GM12891 (cell line): ENCODE measurements at regions not wholly inside any gene's neighbourhood (a gene's known extent, or its start where the extent isn't known, plus 50 kb on each side); places are given as distances from the start of the nearest gene placed in this dataset.

Experiments
- DNase-seq: peaks from one replicate; pipeline ENCODE4 v3.0.0; 2011; ENCODE audit warnings: low spot score; ENCODE audit not compliant: insufficient read length
- FAIRE-seq: peaks from 2 replicates; lab custom pipeline; 2011; peaks lifted over from hg19 to GRCh38; lab: Jason Lieb, UNC
- PAX5 ChIP-seq: IDR thresholded peaks from 2 replicates; pipeline ENCODE4 v1.6.1; 2011; ENCODE audit warnings: low read length, moderate library complexity, mild to moderate bottlenecking; ENCODE audit not compliant: insufficient read depth, severe bottlenecking
- POLR2A ChIP-seq: IDR thresholded peaks from 2 replicates; pipeline ENCODE4 v1.6.1; 2011; ENCODE audit warnings: low read depth, low read length, control low read depth
- POLR2AphosphoS5 ChIP-seq: IDR thresholded peaks from 2 replicates; pipeline ENCODE4 v1.6.1; 2011; ENCODE audit warnings: low read depth, low read length, control low read depth
- POU2F2 ChIP-seq: IDR thresholded peaks from 2 replicates; pipeline ENCODE4 v1.6.1; 2011; ENCODE audit warnings: low read depth, mild to moderate bottlenecking, control low read depth, low read length, moderate library complexity
- SPI1 ChIP-seq: IDR thresholded peaks from 2 replicates; pipeline ENCODE4 v1.6.1; 2011; ENCODE audit warnings: low read depth, low read length, control low read depth
- TAF1 ChIP-seq: IDR thresholded peaks from 2 replicates; pipeline ENCODE4 v1.6.1; 2011; ENCODE audit warnings: low read depth, low read length, control low read depth

GRCh38 chr14:47821135-47821534 is 145.7 kb upstream of the MDGA2 start:
- no peak for TF ChIP-seq PAX5
- no peak for TF ChIP-seq POU2F2
- no peak for TF ChIP-seq POLR2A
- no peak for TF ChIP-seq POLR2AphosphoS5
- no peak for TF ChIP-seq SPI1
- no peak for TF ChIP-seq TAF1
- FAIRE-seq, result no peak
- no peak for DNase-seq

DNA sequence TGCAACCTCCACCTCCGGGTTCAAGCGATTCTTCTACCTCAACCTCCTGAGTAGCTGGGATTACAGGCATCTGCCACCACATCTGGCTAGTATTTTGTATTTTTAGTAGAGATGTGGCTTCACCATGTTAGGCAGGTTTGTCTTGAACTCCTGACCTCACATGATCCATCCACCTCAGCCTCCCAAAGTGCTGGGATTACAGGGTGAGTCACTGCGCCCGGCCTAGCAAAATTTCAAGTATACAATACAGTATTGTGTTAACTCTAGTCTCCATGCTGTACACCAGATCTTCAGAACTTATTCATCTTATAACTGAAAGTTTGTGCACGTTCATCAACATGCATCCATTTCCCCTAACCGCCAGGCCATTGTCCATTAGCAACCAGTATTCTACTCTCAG is 115.1 kb upstream of the MDGA2 start:
- FAIRE-seq (no peak), DNase-seq (no peak)
- TF ChIP-seq TAF1 (no peak), PAX5 (no peak)

GRCh38 chr14:47785058-47785457 is 109.7 kb upstream of the MDGA2 start:
- FAIRE-seq (no peak), DNase-seq (no peak)
- TF ChIP-seq SPI1 (no peak), POLR2A (no peak), POLR2AphosphoS5 (no peak), POU2F2 (no peak), TAF1 (no peak), PAX5 (no peak)

- FAIRE-seq, result no peak
- DNase-seq, result no peak
- no peak for TF ChIP-seq POLR2A
- no peak for TF ChIP-seq POLR2AphosphoS5
- no peak for TF ChIP-seq PAX5
- no peak for TF ChIP-seq TAF1
- TF ChIP-seq SPI1, result no peak
- TF ChIP-seq POU2F2, result no peak
Observed at GRCh38 chr14:47778631-47779030, 103.2 kb upstream of the MDGA2 start.

- no peak for TF ChIP-seq TAF1
- no peak for TF ChIP-seq POLR2A
- no peak for TF ChIP-seq POU2F2
- no peak for TF ChIP-seq SPI1
- TF ChIP-seq POLR2AphosphoS5, result no peak
- no peak for TF ChIP-seq PAX5
- no peak for DNase-seq
- no peak for FAIRE-seq
Observed at GRCh38 chr14:47772652-47773051, 97.2 kb upstream of the MDGA2 start.

DNA sequence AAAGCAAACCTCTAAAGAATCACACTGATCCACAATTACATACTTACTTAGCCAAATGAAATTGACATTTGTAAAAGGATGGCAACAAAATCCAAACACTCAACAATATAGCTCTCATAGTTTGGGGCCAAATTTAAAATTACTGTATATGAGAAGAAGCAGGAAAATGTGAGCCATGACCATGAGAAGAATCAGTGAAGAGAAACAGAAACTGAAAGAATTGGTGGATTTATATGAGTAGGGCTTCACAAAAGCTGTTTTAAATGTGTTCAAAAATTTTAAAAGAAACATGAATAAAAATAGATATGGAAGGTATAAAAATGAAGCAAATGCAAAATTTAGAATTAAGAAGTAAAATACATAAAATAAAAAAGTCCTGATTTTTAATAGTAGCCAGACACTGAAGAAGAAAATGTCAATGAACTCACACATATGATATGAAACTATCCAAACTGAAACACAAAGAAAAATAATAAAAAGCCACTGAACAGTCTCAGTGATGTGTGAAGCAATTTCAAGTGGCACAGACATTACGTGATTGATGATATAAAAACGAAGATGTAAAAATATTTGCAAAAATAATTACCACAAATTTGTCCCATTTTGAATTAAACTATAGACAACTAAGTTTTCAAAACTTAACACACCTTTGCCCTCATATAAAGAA is 87.9 kb upstream of the MDGA2 start:
- no peak for FAIRE-seq
- TF ChIP-seq POU2F2, result no peak
- no peak for TF ChIP-seq SPI1
- TF ChIP-seq POLR2AphosphoS5, result no peak
- no peak for TF ChIP-seq PAX5
- no peak for TF ChIP-seq POLR2A
- TF ChIP-seq TAF1, result no peak

GRCh38 chr14:47746986-47747385 is 71.6 kb upstream of the MDGA2 start:
- TF ChIP-seq POLR2AphosphoS5 (no peak), TAF1 (no peak), POU2F2 (no peak), SPI1 (no peak), PAX5 (no peak), POLR2A (no peak)
- DNase-seq (no peak), FAIRE-seq (no peak)

More for the DNA sequence above, 87.9 kb upstream of the MDGA2 start:
- no peak for DNase-seq

DNA sequence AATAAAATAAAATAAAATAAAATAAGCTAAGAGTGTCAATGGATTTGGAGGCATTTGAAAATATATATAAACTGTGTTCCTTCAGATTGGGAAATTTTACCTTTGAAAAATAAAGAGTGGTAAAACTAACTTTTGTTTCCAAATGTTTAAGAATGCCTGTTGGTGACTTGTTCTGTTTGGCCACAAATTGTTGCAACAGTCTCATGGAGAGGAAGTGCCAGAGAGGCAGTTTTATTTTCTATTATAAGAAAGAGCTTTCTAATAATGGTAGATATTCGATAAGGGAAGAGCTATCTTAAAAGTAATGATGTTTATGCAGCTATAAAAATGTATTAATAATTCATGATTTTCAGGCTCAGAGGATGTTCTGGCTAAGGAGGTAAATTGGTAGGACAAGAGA is 68.8 kb upstream of the MDGA2 start:
- DNase-seq (no peak), FAIRE-seq (no peak)
- no peak for TF ChIP-seq POLR2AphosphoS5
- no peak for TF ChIP-seq SPI1
- no peak for TF ChIP-seq PAX5
- TF ChIP-seq POU2F2, result no peak
- TF ChIP-seq POLR2A, result no peak
- no peak for TF ChIP-seq TAF1

- TF ChIP-seq POLR2A, result no peak
- no peak for TF ChIP-seq SPI1
- TF ChIP-seq TAF1, result no peak
- no peak for TF ChIP-seq POU2F2
- no peak for TF ChIP-seq PAX5
- no peak for TF ChIP-seq POLR2AphosphoS5
- FAIRE-seq (no peak), DNase-seq (no peak)
Observed at GRCh38 chr14:47739541-47739940, 64.1 kb upstream of the MDGA2 start.

- DNase-seq (no peak), FAIRE-seq (no peak)
- TF ChIP-seq POLR2AphosphoS5 (no peak), SPI1 (no peak), TAF1 (no peak), POU2F2 (no peak)
Observed at GRCh38 chr14:47730296-47730695, 54.9 kb upstream of the MDGA2 start.
